Fibroblast of the conjunctiva (primary cell): ENCODE measurements at regions not wholly inside any gene's neighbourhood (a gene's known extent, or its start where the extent isn't known, plus 50 kb on each side); places are given as distances from the start of the nearest gene placed in this dataset.
"Not testable (repeated sequence)": the region's sequence is repeated elsewhere in the genome, so short reads cannot be mapped to it uniquely, and the experiment has no call there.

Experiments used
- DNase-seq: peaks from one replicate; pipeline ENCODE4 v3.0.0-alpha.2; 2010; ENCODE audit warnings: low read depth

GRCh38 chr9:42377530-42378417, 194.3 kb downstream of the SPATA31A6 start:
- DNase-seq = not testable (repeated sequence)

GRCh38 chr9:42378418-42378815, 195.0 kb downstream of the SPATA31A6 start:
- DNase-seq = no peak

- not testable (repeated sequence) for DNase-seq
Measured at GRCh38 chr9:42379602-42380001, 196.1 kb downstream of the SPATA31A6 start.

GRCh38 chr9:42384585-42384984, 201.1 kb downstream of the SPATA31A6 start:
- DNase-seq = not testable (repeated sequence)

- DNase-seq = not testable (repeated sequence)
Measured at GRCh38 chr9:42385574-42386120, 202.2 kb downstream of the SPATA31A6 start.

- DNase-seq = no peak
Measured at GRCh38 chr9:42386477-42386876, 203.0 kb downstream of the SPATA31A6 start.

GRCh38 chr9:42388146-42388690, 204.8 kb downstream of the SPATA31A6 start:
- DNase-seq = no peak

GRCh38 chr9:42388846-42389245, 205.4 kb downstream of the SPATA31A6 start:
- no peak for DNase-seq

GRCh38 chr9:42392773-42393455, 209.5 kb downstream of the SPATA31A6 start:
- not testable (repeated sequence) for DNase-seq

GRCh38 chr9:42396318-42396717, 212.9 kb downstream of the SPATA31A6 start:
- DNase-seq = no peak

GRCh38 chr9:42397336-42397735, 213.9 kb downstream of the SPATA31A6 start:
- peak; percentile 29 for DNase-seq

GRCh38 chr9:42402919-42403318, 219.5 kb downstream of the SPATA31A6 start:
- DNase-seq = not testable (repeated sequence)

GRCh38 chr9:42409581-42409980, 226.1 kb downstream of the SPATA31A6 start:
- not testable (repeated sequence) for DNase-seq

- not testable (repeated sequence) for DNase-seq
Measured at GRCh38 chr9:42412354-42412753, 228.9 kb downstream of the SPATA31A6 start.

- DNase-seq = not testable (repeated sequence)
Measured at GRCh38 chr9:42414865-42415264, 231.4 kb downstream of the SPATA31A6 start.

GRCh38 chr9:42419652-42420051, 236.2 kb downstream of the SPATA31A6 start:
- not testable (repeated sequence) for DNase-seq

- not testable (repeated sequence) for DNase-seq
Measured at GRCh38 chr9:42420324-42420723, 236.9 kb downstream of the SPATA31A6 start.

- not testable (repeated sequence) for DNase-seq
Measured at GRCh38 chr9:42421630-42422029, 238.2 kb downstream of the SPATA31A6 start.

GRCh38 chr9:42430674-42431615, 247.5 kb downstream of the SPATA31A6 start:
- peak; percentile 24 for DNase-seq

- DNase-seq = not testable (repeated sequence)
Measured at GRCh38 chr9:42431616-42432010, 248.2 kb downstream of the SPATA31A6 start.
